GM12878 (cell line): ENCODE measurements at regions not wholly inside any gene's neighbourhood (a gene's known extent, or its start where the extent isn't known, plus 50 kb on each side); places are given as distances from the start of the nearest gene placed in this dataset.

Experiments
- CREB1 ChIP-seq: IDR thresholded peaks from 2 replicates; pipeline ENCODE4 v1.6.1; 2012; ENCODE audit warnings: low read depth, mild to moderate bottlenecking, inconsistent platforms
- CTCF ChIP-seq, 3 experiments: IDR thresholded peaks in 2 of 3; conservative IDR thresholded peaks in 1 of 3; 2 replicates each; pipeline ENCODE4 v1.5.1; 2011; ENCODE audit warnings: low read depth in 3 of 3, low read length in 3 of 3, mild to moderate bottlenecking in 3 of 3, control low read depth in 2 of 3, moderate library complexity in 2 of 3, inconsistent platforms in 1 of 3, mixed read lengths in 1 of 3; ENCODE audit not compliant: control insufficient read depth in 2 of 3, insufficient read depth in 1 of 3; ENCODE audit errors: extremely low read depth in 1 of 3
- CUX1 ChIP-seq: IDR thresholded peaks from 2 replicates; pipeline ENCODE4 v1.6.1; 2012; ENCODE audit warnings: improper control_type of control experiment, low read depth, low read length; ENCODE audit not compliant: insufficient replicate concordance
- EP300 ChIP-seq, 2 experiments: fragments of 150-350 bp in 1 of 2; IDR thresholded peaks; 2 replicates each; pipeline ENCODE4 v1.6.1; 2011 to 2012; ENCODE audit warnings: low read depth in 2 of 2, low read length in 2 of 2, borderline replicate concordance in 1 of 2, improper control_type of control experiment in 1 of 2, inconsistent platforms in 1 of 2; ENCODE audit not compliant: control insufficient read depth in 1 of 2
- EZH2 ChIP-seq: IDR thresholded peaks from 2 replicates; pipeline ENCODE4 v1.6.1; 2012; ENCODE audit warnings: low read depth, mild to moderate bottlenecking, control low read depth, inconsistent platforms, low read length, borderline replicate concordance; ENCODE audit not compliant: control insufficient read depth
- IKZF1 ChIP-seq: fragments of 450-650 bp; conservative IDR thresholded peaks from 2 replicates; pipeline ENCODE4 v1.6.1; 2017; ENCODE audit warnings: antibody characterized with exemption, mild to moderate bottlenecking
- IRF3 ChIP-seq: fragments of 450-650 bp; IDR thresholded peaks from 2 replicates; pipeline ENCODE4 v1.6.1; 2014; ENCODE audit warnings: mild to moderate bottlenecking
- KLF5 ChIP-seq: fragments of 450-650 bp; IDR thresholded peaks from 2 replicates; pipeline ENCODE4 v1.6.1; 2014; ENCODE audit warnings: mild to moderate bottlenecking; ENCODE audit not compliant: partially characterized antibody
- POLR2AphosphoS5 ChIP-seq: IDR thresholded peaks from 2 replicates; pipeline ENCODE4 v1.6.1; 2011; ENCODE audit warnings: mild to moderate bottlenecking, low read length, inconsistent platforms
- RAD51 ChIP-seq: fragments of 450-650 bp; IDR thresholded peaks from 2 replicates; pipeline ENCODE4 v1.6.1; 2016; ENCODE audit warnings: moderate library complexity, mild to moderate bottlenecking, inconsistent platforms
- RFX5 ChIP-seq: IDR thresholded peaks from 2 replicates; pipeline ENCODE4 v1.6.1; 2011; ENCODE audit warnings: low read depth, low read length, improper control_type of control experiment

DNA sequence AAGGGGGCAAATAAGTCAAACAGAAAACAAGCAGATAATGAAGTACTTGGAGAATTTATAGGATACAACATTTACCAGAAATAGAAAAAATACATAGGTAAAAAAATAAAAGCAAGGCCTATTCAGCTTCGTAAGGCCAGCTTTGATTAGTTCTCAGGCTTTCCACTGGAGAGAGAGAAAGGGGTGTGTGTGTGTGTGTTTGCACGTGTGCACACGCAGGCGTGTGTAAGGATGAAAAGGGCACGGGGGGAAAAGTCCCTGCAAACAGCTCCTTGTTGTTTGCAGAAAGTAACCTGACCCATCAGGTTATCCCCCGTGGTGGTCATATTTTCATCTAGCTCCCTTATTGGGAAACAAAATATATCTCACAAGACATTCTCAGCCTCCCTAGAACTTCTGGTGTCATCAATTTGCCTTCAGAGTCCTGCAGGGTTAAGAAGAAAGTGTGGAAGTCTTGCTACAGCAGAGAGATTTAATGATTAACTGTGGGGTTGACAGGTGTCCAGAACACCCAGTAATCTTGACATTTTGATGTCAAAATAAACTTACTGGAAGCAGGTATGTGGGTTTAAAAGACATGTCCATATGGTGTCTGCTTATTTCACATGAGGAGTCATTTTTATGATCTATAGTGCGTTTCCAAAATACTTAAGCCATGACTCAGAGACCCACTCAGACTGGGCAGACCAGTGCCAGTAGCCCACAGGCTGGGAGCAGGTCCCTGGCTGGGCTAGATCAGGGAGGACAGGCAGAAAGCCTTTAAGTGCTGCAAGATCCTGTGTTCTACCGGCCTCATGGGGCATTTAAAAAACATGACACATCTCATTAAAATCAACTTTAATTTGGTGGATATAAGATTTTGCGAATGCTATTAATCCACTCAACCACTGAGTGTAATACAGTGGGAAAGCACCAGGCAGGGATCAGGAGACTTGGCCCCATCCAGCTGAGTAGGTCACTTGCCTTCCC is 487.6 kb upstream of the CAMK1G start:
- TF ChIP-seq EZH2 (no peak), CTCF (IDR thresholded peaks at IDR 0.05 in 2 of 3, conservative IDR thresholded peaks at IDR 0.05 in 1 of 3; ENCODE audit: control insufficient read depth in 2 of 3, extremely low read depth in 1 of 3, insufficient read depth in 1 of 3, low read depth in 3 of 3, low read length in 3 of 3) (no peak), RFX5 (no peak), EP300 (IDR thresholded peaks at IDR 0.05; ENCODE audit: borderline replicate concordance in 1 of 2, control insufficient read depth in 1 of 2, low read depth in 2 of 2, low read length in 2 of 2) (no peak), IRF3 (no peak), RAD51 (no peak), CREB1 (no peak), IKZF1 (no peak), KLF5 (no peak), POLR2AphosphoS5 (no peak), CUX1 (no peak)
